K562 (cell line): ENCODE measurements at regions not wholly inside any gene's neighbourhood (a gene's known extent, or its start where the extent isn't known, plus 50 kb on each side); places are given as distances from the start of the nearest gene placed in this dataset.

Experiments used
- CBFB ChIP-seq: sonication (generic); formaldehyde crosslinking; IDR thresholded peaks from 2 replicates; pipeline ENCODE4 v1.4.0; 2020; ENCODE audit warnings: mild to moderate bottlenecking, missing genetic modification reagents
- CBX1 ChIP-seq: sonication (generic); IDR thresholded peaks from 2 replicates; pipeline ENCODE4 v1.6.1; 2016; ENCODE audit warnings: antibody characterized with exemption, low read depth, mild to moderate bottlenecking
- GMEB1 ChIP-seq: fragments of 250-450 bp; sonication (Bioruptor Pico); IDR thresholded peaks from 2 replicates; pipeline ENCODE4 v1.4.0; 2020; ENCODE audit warnings: mild to moderate bottlenecking
- KAT8 ChIP-seq: fragments of 450-650 bp; IDR thresholded peaks from 2 replicates; pipeline ENCODE4 v1.6.1; 2016; ENCODE audit warnings: low read depth, mild to moderate bottlenecking
- NFATC3 ChIP-seq: fragments of 450-650 bp; IDR thresholded peaks from 2 replicates; pipeline ENCODE4 v1.6.1; 2017; ENCODE audit warnings: mild to moderate bottlenecking
- NONO ChIP-seq, 2 experiments: fragments of 200-400 bp in 1 of 2; fragments of 450-650 bp in 1 of 2; formaldehyde crosslinking in 1 of 2; IDR thresholded peaks; 2 replicates each; pipeline ENCODE4 v1.6.1; 2017; ENCODE audit warnings: low read depth in 2 of 2, mild to moderate bottlenecking in 2 of 2, moderate library complexity in 2 of 2, low read length in 1 of 2
- ZFP36 ChIP-seq: fragments of 150-350 bp; IDR thresholded peaks from 2 replicates; pipeline ENCODE4 v1.6.1; 2018; ENCODE audit warnings: low read length, low read depth; ENCODE audit not compliant: partially characterized antibody
- ZNF134 ChIP-seq: fragments of 250-450 bp; sonication (Bioruptor Pico); conservative IDR thresholded peaks from 2 replicates; pipeline ENCODE4 v1.4.0; 2020
- ZNF551 ChIP-seq: fragments of 250-450 bp; sonication (Bioruptor Pico); IDR thresholded peaks from 2 replicates; pipeline ENCODE4 v1.5.0; 2021; ENCODE audit warnings: mild to moderate bottlenecking, moderate library complexity
- ZNF644 ChIP-seq: fragments of 200-800 bp; sonication (Bioruptor generic); IDR thresholded peaks from 2 replicates; pipeline ENCODE4 v1.6.1; 2016; ENCODE audit warnings: low read depth, missing genetic modification characterization, missing compliant biosample characterization
- ZNF668 ChIP-seq: fragments of 250-450 bp; sonication (Bioruptor Pico); IDR thresholded peaks from 2 replicates; pipeline ENCODE4 v1.8.0; 2022; ENCODE audit warnings: mild to moderate bottlenecking, inconsistent platforms
- ZNF707 ChIP-seq: fragments of 250-450 bp; sonication (Bioruptor Pico); conservative IDR thresholded peaks from 2 replicates; pipeline ENCODE4 v1.8.0; 2022; ENCODE audit warnings: inconsistent platforms, mild to moderate bottlenecking, moderate library complexity
- TF ChIP-seq, protein P1 (sequence below): sonication (generic); formaldehyde crosslinking; IDR thresholded peaks from 2 replicates; pipeline ENCODE4 v1.8.1; 2023; ENCODE audit warnings: mild to moderate bottlenecking, missing genetic modification reagents
- TF ChIP-seq, protein P2 (sequence below): fragments of 200-800 bp; sonication (Bioruptor generic); IDR thresholded peaks from 2 replicates; pipeline ENCODE4 v1.6.1; 2016; ENCODE audit warnings: missing genetic modification characterization, missing compliant biosample characterization
- TF ChIP-seq, protein P3 (sequence below): fragments of 450-650 bp; formaldehyde crosslinking; conservative IDR thresholded peaks from 2 replicates; pipeline ENCODE4 v1.4.0; 2022; ENCODE audit warnings: mild to moderate bottlenecking, missing genetic modification characterization
- TF ChIP-seq, protein P4 (sequence below): fragments of 250-450 bp; sonication (Bioruptor Pico); IDR thresholded peaks from 2 replicates; pipeline ENCODE4 v1.8.0; 2022; ENCODE audit warnings: inconsistent platforms, mild to moderate bottlenecking, moderate library complexity, borderline replicate concordance

GRCh38 chr7:106358103-106358663, 73.4 kb upstream of the NAMPT start (continued):
- TF ChIP-seq, protein P1, sequence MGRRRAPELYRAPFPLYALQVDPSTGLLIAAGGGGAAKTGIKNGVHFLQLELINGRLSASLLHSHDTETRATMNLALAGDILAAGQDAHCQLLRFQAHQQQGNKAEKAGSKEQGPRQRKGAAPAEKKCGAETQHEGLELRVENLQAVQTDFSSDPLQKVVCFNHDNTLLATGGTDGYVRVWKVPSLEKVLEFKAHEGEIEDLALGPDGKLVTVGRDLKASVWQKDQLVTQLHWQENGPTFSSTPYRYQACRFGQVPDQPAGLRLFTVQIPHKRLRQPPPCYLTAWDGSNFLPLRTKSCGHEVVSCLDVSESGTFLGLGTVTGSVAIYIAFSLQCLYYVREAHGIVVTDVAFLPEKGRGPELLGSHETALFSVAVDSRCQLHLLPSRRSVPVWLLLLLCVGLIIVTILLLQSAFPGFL (CRISPR knock-in tag), result no peak
- no peak for TF ChIP-seq ZNF668
- no peak for TF ChIP-seq CBFB (CRISPR knock-in tag)
- TF ChIP-seq, protein P2, sequence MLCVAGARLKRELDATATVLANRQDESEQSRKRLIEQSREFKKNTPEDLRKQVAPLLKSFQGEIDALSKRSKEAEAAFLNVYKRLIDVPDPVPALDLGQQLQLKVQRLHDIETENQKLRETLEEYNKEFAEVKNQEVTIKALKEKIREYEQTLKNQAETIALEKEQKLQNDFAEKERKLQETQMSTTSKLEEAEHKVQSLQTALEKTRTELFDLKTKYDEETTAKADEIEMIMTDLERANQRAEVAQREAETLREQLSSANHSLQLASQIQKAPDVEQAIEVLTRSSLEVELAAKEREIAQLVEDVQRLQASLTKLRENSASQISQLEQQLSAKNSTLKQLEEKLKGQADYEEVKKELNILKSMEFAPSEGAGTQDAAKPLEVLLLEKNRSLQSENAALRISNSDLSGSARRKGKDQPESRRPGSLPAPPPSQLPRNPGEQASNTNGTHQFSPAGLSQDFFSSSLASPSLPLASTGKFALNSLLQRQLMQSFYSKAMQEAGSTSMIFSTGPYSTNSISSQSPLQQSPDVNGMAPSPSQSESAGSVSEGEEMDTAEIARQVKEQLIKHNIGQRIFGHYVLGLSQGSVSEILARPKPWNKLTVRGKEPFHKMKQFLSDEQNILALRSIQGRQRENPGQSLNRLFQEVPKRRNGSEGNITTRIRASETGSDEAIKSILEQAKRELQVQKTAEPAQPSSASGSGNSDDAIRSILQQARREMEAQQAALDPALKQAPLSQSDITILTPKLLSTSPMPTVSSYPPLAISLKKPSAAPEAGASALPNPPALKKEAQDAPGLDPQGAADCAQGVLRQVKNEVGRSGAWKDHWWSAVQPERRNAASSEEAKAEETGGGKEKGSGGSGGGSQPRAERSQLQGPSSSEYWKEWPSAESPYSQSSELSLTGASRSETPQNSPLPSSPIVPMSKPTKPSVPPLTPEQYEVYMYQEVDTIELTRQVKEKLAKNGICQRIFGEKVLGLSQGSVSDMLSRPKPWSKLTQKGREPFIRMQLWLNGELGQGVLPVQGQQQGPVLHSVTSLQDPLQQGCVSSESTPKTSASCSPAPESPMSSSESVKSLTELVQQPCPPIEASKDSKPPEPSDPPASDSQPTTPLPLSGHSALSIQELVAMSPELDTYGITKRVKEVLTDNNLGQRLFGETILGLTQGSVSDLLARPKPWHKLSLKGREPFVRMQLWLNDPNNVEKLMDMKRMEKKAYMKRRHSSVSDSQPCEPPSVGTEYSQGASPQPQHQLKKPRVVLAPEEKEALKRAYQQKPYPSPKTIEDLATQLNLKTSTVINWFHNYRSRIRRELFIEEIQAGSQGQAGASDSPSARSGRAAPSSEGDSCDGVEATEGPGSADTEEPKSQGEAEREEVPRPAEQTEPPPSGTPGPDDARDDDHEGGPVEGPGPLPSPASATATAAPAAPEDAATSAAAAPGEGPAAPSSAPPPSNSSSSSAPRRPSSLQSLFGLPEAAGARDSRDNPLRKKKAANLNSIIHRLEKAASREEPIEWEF, result no peak
- TF ChIP-seq ZNF134, result no peak
- TF ChIP-seq NFATC3, result no peak
- TF ChIP-seq, protein P3, sequence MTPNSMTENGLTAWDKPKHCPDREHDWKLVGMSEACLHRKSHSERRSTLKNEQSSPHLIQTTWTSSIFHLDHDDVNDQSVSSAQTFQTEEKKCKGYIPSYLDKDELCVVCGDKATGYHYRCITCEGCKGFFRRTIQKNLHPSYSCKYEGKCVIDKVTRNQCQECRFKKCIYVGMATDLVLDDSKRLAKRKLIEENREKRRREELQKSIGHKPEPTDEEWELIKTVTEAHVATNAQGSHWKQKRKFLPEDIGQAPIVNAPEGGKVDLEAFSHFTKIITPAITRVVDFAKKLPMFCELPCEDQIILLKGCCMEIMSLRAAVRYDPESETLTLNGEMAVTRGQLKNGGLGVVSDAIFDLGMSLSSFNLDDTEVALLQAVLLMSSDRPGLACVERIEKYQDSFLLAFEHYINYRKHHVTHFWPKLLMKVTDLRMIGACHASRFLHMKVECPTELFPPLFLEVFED, result no peak
- no peak for TF ChIP-seq ZNF644
- TF ChIP-seq KAT8, result no peak
- TF ChIP-seq ZNF707 (CRISPR knock-in tag), result no peak
- TF ChIP-seq GMEB1 (CRISPR knock-in tag), result no peak
- TF ChIP-seq NONO (IDR thresholded peaks at IDR 0.05; ENCODE audit: low read depth in 2 of 2, low read length in 1 of 2), result no peak
- TF ChIP-seq ZFP36, result peak; percentile 79
- TF ChIP-seq, protein P4, sequence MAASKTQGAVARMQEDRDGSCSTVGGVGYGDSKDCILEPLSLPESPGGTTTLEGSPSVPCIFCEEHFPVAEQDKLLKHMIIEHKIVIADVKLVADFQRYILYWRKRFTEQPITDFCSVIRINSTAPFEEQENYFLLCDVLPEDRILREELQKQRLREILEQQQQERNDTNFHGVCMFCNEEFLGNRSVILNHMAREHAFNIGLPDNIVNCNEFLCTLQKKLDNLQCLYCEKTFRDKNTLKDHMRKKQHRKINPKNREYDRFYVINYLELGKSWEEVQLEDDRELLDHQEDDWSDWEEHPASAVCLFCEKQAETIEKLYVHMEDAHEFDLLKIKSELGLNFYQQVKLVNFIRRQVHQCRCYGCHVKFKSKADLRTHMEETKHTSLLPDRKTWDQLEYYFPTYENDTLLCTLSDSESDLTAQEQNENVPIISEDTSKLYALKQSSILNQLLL (CRISPR knock-in tag), result no peak
- TF ChIP-seq CBX1, result no peak
- TF ChIP-seq ZNF551, result no peak
